ENCODE measurements at regions not wholly inside any gene's neighbourhood (a gene's known extent, or its start where the extent isn't known, plus 50 kb on each side); places are given as distances from the start of the nearest gene placed in this dataset.

- DNase-seq (ENCODE audit: low read depth) = no peak
Measured at GRCh38 chr1:14441302-14441741, 157.2 kb upstream of the KAZN start.

- DNase-seq (ENCODE audit: low read depth) = no peak
Measured at GRCh38 chr1:14442669-14443068, 155.8 kb upstream of the KAZN start.

- DNase-seq (ENCODE audit: low read depth) = no peak
Measured at GRCh38 chr1:14443164-14443787, 155.2 kb upstream of the KAZN start.

GRCh38 chr1:14451217-14451616, 147.3 kb upstream of the KAZN start:
- no peak for DNase-seq (ENCODE audit: low read depth)

GRCh38 chr1:14452551-14452950, 145.9 kb upstream of the KAZN start:
- DNase-seq (ENCODE audit: low read depth) = no peak

GRCh38 chr1:14460173-14460572, 138.3 kb upstream of the KAZN start:
- no peak for DNase-seq (ENCODE audit: low read depth)

- no peak for DNase-seq (ENCODE audit: low read depth)
Measured at GRCh38 chr1:14462851-14463250, 135.6 kb upstream of the KAZN start.

GRCh38 chr1:14466006-14466405, 132.5 kb upstream of the KAZN start:
- no peak for DNase-seq (ENCODE audit: low read depth)

GRCh38 chr1:14467112-14467511, 131.4 kb upstream of the KAZN start:
- no peak for DNase-seq (ENCODE audit: low read depth)

GRCh38 chr1:14468751-14469150, 129.7 kb upstream of the KAZN start:
- no peak for DNase-seq (ENCODE audit: low read depth)

- DNase-seq (ENCODE audit: low read depth) = no peak
Measured at GRCh38 chr1:14470802-14471201, 127.7 kb upstream of the KAZN start.

GRCh38 chr1:14474856-14475255, 123.6 kb upstream of the KAZN start:
- no peak for DNase-seq (ENCODE audit: low read depth)

GRCh38 chr1:14476170-14476955, 122.1 kb upstream of the KAZN start:
- DNase-seq (ENCODE audit: low read depth) = no peak

GRCh38 chr1:14478120-14478519, 120.4 kb upstream of the KAZN start:
- no peak for DNase-seq (ENCODE audit: low read depth)

- DNase-seq (ENCODE audit: low read depth) = no peak
Measured at GRCh38 chr1:14479865-14480264, 118.6 kb upstream of the KAZN start.

GRCh38 chr1:14482784-14483450, 115.6 kb upstream of the KAZN start:
- DNase-seq (ENCODE audit: low read depth) = no peak

GRCh38 chr1:14485285-14485684, 113.2 kb upstream of the KAZN start:
- DNase-seq (ENCODE audit: low read depth) = no peak

- DNase-seq (ENCODE audit: low read depth) = no peak
Measured at GRCh38 chr1:14486401-14487201, 111.9 kb upstream of the KAZN start.

- no peak for DNase-seq (ENCODE audit: low read depth)
Measured at GRCh38 chr1:14487671-14488070, 110.8 kb upstream of the KAZN start.

GRCh38 chr1:14494911-14495310, 103.6 kb upstream of the KAZN start:
- no peak for DNase-seq (ENCODE audit: low read depth)

- no peak for DNase-seq (ENCODE audit: low read depth)
Measured at GRCh38 chr1:14495381-14495780, 103.1 kb upstream of the KAZN start.

- DNase-seq (ENCODE audit: low read depth) = no peak
Measured at GRCh38 chr1:14495996-14496395, 102.5 kb upstream of the KAZN start.
